ENCODE measurements at regions not wholly inside any gene's neighbourhood (a gene's known extent, or its start where the extent isn't known, plus 50 kb on each side); places are given as distances from the start of the nearest gene placed in this dataset.

- TF ChIP-seq CTCF (IDR thresholded peaks at IDR 0.05; ENCODE audit: low read depth, low read length) = no peak
- DNase-seq = no peak
- H3K27me3 ChIP-seq = no peaks in the 10 kb centered on the region
These were observed 61.3 kb upstream of the PRR23E start for GRCh38 chr3:127131424-127132170.

GRCh38 chr3:127132876-127133275 is 60.1 kb upstream of the PRR23E start:
- TF ChIP-seq CTCF (IDR thresholded peaks at IDR 0.05; ENCODE audit: low read depth, low read length) = no peak
- no peaks in the 10 kb centered on the region for H3K36me3 ChIP-seq
- H3K4me3 ChIP-seq (ENCODE audit: low read depth, low read length) = no peak overlapping the region
- H3K4me1 ChIP-seq = peaks cover 34% of the 10 kb centered on the region
- DNase-seq = no peak
- no peaks in the 10 kb centered on the region for H3K9me3 ChIP-seq
- H3K27me3 ChIP-seq = no peaks in the 10 kb centered on the region

More at GRCh38 chr3:127131424-127132170, 61.3 kb upstream of the PRR23E start:
- Histone ChIP-seq H3K9me3 (no peaks in the 10 kb centered on the region), H3K36me3 (no peaks in the 10 kb centered on the region), H3K4me3 (ENCODE audit: low read depth, low read length) (no peak overlapping the region), H3K4me1 (peaks cover 24% of the 10 kb centered on the region)

GRCh38 chr3:127133971-127134370 is 59.0 kb upstream of the PRR23E start:
- Histone ChIP-seq H3K4me1 (peaks cover 40% of the 10 kb centered on the region), H3K27me3 (no peaks in the 10 kb centered on the region), H3K36me3 (no peaks in the 10 kb centered on the region), H3K4me3 (ENCODE audit: low read depth, low read length) (no peak overlapping the region), H3K9me3 (no peaks in the 10 kb centered on the region)
- DNase-seq = no peak
- no peak for TF ChIP-seq CTCF (IDR thresholded peaks at IDR 0.05; ENCODE audit: low read depth, low read length)

- no peak for DNase-seq
- H3K4me3 ChIP-seq (ENCODE audit: low read depth, low read length) = no peak overlapping the region
- peaks cover 44% of the 10 kb centered on the region for H3K4me1 ChIP-seq
- no peaks in the 10 kb centered on the region for H3K27me3 ChIP-seq
- no peaks in the 10 kb centered on the region for H3K36me3 ChIP-seq
- no peak for TF ChIP-seq CTCF (IDR thresholded peaks at IDR 0.05; ENCODE audit: low read depth, low read length)
- no peaks in the 10 kb centered on the region for H3K9me3 ChIP-seq
These were observed 58.5 kb upstream of the PRR23E start for GRCh38 chr3:127134466-127134865.

- H3K4me1 ChIP-seq = peaks cover 44% of the 10 kb centered on the region
- TF ChIP-seq CTCF (IDR thresholded peaks at IDR 0.05; ENCODE audit: low read depth, low read length) = no peak
- peak overlapping the region; percentile 29 for H3K4me3 ChIP-seq (ENCODE audit: low read depth, low read length)
- DNase-seq = no peak
- no peaks in the 10 kb centered on the region for H3K9me3 ChIP-seq
- no peaks in the 10 kb centered on the region for H3K36me3 ChIP-seq
- H3K27me3 ChIP-seq = no peaks in the 10 kb centered on the region
These were observed 58.1 kb upstream of the PRR23E start for GRCh38 chr3:127134887-127135240.

- peak; percentile 95 for DNase-seq
- H3K36me3 ChIP-seq = no peaks in the 10 kb centered on the region
- H3K4me1 ChIP-seq = peaks cover 44% of the 10 kb centered on the region
- TF ChIP-seq CTCF (IDR thresholded peaks at IDR 0.05; ENCODE audit: low read depth, low read length) = no peak
- H3K9me3 ChIP-seq = no peaks in the 10 kb centered on the region
- H3K27me3 ChIP-seq = no peaks in the 10 kb centered on the region
- H3K4me3 ChIP-seq (ENCODE audit: low read depth, low read length) = peak overlapping the region; percentile 39
These were observed 57.5 kb upstream of the PRR23E start for GRCh38 chr3:127135241-127136023.

Measured in BE2C (cell line).